ENCODE measurements at regions not wholly inside any gene's neighbourhood (a gene's known extent, or its start where the extent isn't known, plus 50 kb on each side); places are given as distances from the start of the nearest gene placed in this dataset.

- TF ChIP-seq CTCF (IDR thresholded peaks at IDR 0.05) (peak in 1 of 3 donors; percentile 47), POLR2A (IDR thresholded peaks at IDR 0.05) (no peak)
These were observed 129.1 kb upstream of the SLC30A5 start for GRCh38 chr5:68964679-68965078.

Measured in lower leg skin (tissue), 3 donors.